NT2/D1 (cell line): ENCODE measurements at regions not wholly inside any gene's neighbourhood (a gene's known extent, or its start where the extent isn't known, plus 50 kb on each side); places are given as distances from the start of the nearest gene placed in this dataset.

Experiments used
- SUZ12 ChIP-seq: IDR thresholded peaks from 2 replicates; pipeline ENCODE4 v1.6.1; 2011; ENCODE audit not compliant: insufficient read length, insufficient read depth; ENCODE audit errors: extremely low read depth
- YY1 ChIP-seq: IDR thresholded peaks from 2 replicates; pipeline ENCODE4 v1.6.1; 2011; ENCODE audit not compliant: insufficient read length, insufficient read depth
- ZNF274 ChIP-seq: IDR thresholded peaks from 2 replicates; pipeline ENCODE4 v1.6.1; 2011; ENCODE audit warnings: mild to moderate bottlenecking, low read depth, low read length

DNA sequence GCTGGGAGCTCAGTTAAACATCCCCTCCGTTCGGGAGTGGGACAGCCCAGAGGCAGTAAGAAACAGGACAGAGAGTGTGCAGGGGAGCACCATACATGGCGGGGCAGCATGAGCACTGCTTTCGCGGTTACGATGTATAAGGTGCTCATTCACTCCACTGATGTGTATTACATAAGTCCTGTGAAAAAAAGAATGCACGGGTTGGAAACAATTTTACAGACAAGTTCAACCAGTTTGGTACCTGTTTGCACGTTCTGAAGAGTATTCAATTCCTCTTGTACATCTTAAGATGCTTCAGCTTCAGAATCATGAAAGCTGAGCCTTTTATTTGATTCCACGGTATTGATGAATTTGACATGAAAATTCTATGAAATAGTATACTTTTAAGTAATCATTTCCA lies 97.8 kb upstream of the NETO1 start:
- TF ChIP-seq YY1, result no peak
- TF ChIP-seq ZNF274, result no peak
- TF ChIP-seq SUZ12, result no peak
